ENCODE measurements at regions not wholly inside any gene's neighbourhood (a gene's known extent, or its start where the extent isn't known, plus 50 kb on each side); places are given as distances from the start of the nearest gene placed in this dataset.
"Not testable (repeated sequence)": the region's sequence is repeated elsewhere in the genome, so short reads cannot be mapped to it uniquely, and the experiment has no call there.

DNA sequence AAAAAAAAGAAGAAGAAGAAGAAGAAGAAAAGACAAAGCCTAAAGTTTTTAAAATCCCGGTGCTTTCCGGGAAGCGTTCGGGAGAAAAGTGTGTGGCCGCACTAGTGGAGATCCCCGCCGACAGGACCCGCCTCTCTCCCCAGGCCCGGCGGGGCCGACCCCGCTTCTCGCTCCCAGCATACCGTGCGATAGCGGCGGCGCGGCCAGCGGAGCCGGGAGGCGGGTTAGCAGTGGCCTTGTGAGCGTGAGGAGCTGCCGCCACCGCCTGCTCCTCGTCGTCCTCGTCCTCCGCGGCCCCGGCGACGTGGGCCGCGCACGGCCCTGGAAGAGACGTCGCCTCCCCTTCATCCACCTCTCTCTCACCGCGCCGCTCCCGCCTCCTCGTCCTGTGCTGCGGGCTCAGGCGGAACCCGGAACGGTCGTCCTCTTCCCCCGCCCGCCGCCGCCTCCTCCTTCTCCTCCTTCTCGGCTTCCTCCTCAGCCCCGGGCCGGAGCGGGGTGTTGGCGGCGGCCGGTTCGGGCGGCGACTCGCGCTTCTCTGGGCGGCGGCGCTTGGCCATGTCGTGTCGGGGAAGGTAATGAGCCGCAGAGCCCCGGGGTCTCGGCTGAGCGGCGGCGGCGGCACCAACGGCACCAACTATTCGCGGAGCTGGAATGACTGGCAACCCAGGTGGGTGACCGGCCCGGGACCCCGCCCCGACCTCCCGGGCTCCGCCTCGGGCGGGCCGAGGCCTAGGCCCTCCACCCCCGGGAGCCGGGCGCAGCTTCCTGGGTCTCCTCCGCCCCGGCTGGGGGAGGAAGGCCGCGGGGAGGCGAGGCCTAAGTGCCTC is 62.6 kb upstream of the CDR2 start:
- H3K36me3 ChIP-seq (ENCODE audit: control insufficient read depth in 4 of 4, insufficient read depth in 3 of 4, low read depth in 1 of 4, low read length in 3 of 4); H3K4me1 ChIP-seq (ENCODE audit: control insufficient read depth in 4 of 4, insufficient read depth in 4 of 4, low read length in 3 of 4); H3K27me3 ChIP-seq (ENCODE audit: control insufficient read depth in 4 of 4, insufficient read depth in 4 of 4, low read length in 3 of 4); H3K9me3 ChIP-seq (ENCODE audit: control insufficient read depth in 4 of 4, low read length in 3 of 4): not testable (repeated sequence)
- DNase-seq (ENCODE audit: low spot score) = peak; percentile 80
- WGBS = under 1% methylated on average over 95 of the region's 96 CpGs
- peak overlapping the region; percentile 66 to 76 for H3K9ac ChIP-seq (ENCODE audit: low read depth in 1 of 2, low read length in 2 of 2)
- peak overlapping the region; percentile 76 to 84 (median 77) for H3K4me3 ChIP-seq (ENCODE audit: low read depth in 1 of 3, low read length in 3 of 3)
- TF ChIP-seq YY1 (IDR thresholded peaks at IDR 0.05) (peak; percentile 41), RAD21 (IDR thresholded peaks at IDR 0.05) (peak in 1 of 2 donors; percentile 3)
- H3K27ac ChIP-seq (ENCODE audit: low read depth in 1 of 2, low read length in 2 of 2) = peak overlapping the region; percentile 90 to 92

DNA sequence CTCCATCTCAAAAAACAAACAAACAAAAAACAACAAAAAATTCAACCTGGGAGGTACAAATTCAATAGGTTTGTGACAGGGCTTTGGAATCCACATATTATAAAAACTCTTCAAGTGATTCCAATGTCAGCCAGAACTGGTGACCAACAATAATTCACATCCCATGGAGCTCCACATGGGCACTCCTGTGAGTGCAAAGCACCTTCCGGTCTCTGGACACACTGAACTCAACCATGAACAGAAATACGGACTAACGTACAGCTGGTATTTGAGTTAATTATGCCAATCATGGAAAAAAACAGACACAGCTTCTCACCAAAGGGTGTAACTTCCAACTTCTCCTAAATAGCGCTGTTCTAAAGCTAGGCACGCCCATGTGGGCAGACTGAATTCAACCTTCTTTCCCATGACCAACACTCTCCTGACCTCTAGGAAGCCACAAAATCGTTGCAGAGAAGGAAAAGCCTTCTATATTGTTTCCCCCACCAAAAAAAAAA is 62.0 kb upstream of the CDR2 start:
- H3K36me3 ChIP-seq (ENCODE audit: control insufficient read depth in 4 of 4, insufficient read depth in 3 of 4, low read depth in 1 of 4, low read length in 3 of 4); H3K27me3 ChIP-seq (ENCODE audit: control insufficient read depth in 4 of 4, insufficient read depth in 4 of 4, low read length in 3 of 4); H3K9me3 ChIP-seq (ENCODE audit: control insufficient read depth in 4 of 4, low read length in 3 of 4); H3K4me1 ChIP-seq (ENCODE audit: control insufficient read depth in 4 of 4, insufficient read depth in 4 of 4, low read length in 3 of 4); DNase-seq (ENCODE audit: low spot score): not testable (repeated sequence)
- Histone ChIP-seq H3K9ac (ENCODE audit: low read depth in 1 of 2, low read length in 2 of 2) (peak overlapping the region; percentile 66 to 76), H3K4me3 (ENCODE audit: low read depth in 1 of 3, low read length in 3 of 3) (peak overlapping the region in 2 of 3 donors; percentile 76 to 84), H3K27ac (ENCODE audit: low read depth in 1 of 2, low read length in 2 of 2) (peak overlapping the region in 1 of 2 donors; percentile 92)
- WGBS = 0% methylated on average over 4 of the region's 6 CpGs

DNA sequence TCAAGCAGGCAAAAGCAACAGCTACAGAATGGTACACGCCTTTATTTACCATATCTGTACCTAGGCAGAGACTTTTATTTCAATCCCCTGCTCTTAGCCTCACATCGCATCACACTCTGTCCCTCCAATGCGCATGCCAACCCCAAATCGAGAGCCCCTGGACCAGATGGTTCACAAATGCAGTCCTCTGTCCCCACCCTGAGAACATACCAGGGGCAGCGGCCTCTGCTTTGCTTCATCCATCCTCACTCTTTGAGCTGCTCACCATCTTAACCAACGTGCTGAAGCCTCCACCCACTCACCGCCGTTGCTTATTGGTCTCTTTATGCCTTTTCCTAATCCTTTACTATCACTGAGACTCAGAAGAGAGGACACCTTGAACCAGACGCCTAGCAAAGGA is 56.9 kb upstream of the CDR2 start:
- not testable (repeated sequence) for H3K9me3 ChIP-seq (ENCODE audit: control insufficient read depth in 4 of 4, low read length in 3 of 4); H3K27me3 ChIP-seq (ENCODE audit: control insufficient read depth in 4 of 4, insufficient read depth in 4 of 4, low read length in 3 of 4); H3K4me3 ChIP-seq (ENCODE audit: low read depth in 1 of 3, low read length in 3 of 3); DNase-seq (ENCODE audit: low spot score); H3K4me1 ChIP-seq (ENCODE audit: control insufficient read depth in 4 of 4, insufficient read depth in 4 of 4, low read length in 3 of 4); H3K9ac ChIP-seq (ENCODE audit: low read depth in 1 of 2, low read length in 2 of 2); H3K27ac ChIP-seq (ENCODE audit: low read depth in 1 of 2, low read length in 2 of 2)
- 92% methylated on average over 8 of the region's 9 CpGs for WGBS
- H3K36me3 ChIP-seq (ENCODE audit: control insufficient read depth in 4 of 4, insufficient read depth in 3 of 4, low read depth in 1 of 4, low read length in 3 of 4) = peaks cover 4 to 15% (median 10%) of the 10 kb centered on the region in 4 donors

DNA sequence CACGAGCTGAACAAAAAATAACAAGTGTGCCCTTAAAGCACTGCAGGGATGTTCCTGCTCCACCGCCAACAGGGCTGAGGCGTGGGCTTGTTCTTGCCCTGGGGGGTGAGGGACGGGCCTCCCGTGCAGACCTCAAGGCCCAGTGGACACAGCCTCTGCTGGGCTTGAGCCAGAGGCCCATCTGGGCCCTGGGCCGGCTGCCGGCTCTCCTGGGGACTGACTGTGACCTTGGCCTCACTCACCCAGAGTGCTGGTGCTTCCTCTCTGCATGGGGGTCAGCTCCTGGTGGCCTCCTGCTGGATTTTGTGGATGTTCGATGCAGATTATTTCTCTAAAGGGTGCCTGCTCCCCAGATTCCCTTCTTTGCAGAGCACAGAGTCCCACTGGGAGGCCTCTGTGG is 54.2 kb upstream of the CDR2 start:
- 75% methylated on average over 8 of the region's 8 CpGs for WGBS
- no peak overlapping the region for H3K27ac ChIP-seq (ENCODE audit: low read depth in 1 of 2, low read length in 2 of 2)
- H3K27me3 ChIP-seq (ENCODE audit: control insufficient read depth in 4 of 4, insufficient read depth in 4 of 4, low read length in 3 of 4) = no peaks in the 10 kb centered on the region
- H3K4me3 ChIP-seq (ENCODE audit: low read depth in 1 of 3, low read length in 3 of 3) = no peak overlapping the region
- no peaks in the 10 kb centered on the region for H3K9me3 ChIP-seq (ENCODE audit: control insufficient read depth in 4 of 4, low read length in 3 of 4)
- no peak overlapping the region for H3K9ac ChIP-seq (ENCODE audit: low read depth in 1 of 2, low read length in 2 of 2)
- DNase-seq (ENCODE audit: low spot score) = no peak
- H3K4me1 ChIP-seq (ENCODE audit: control insufficient read depth in 4 of 4, insufficient read depth in 4 of 4, low read length in 3 of 4) = peaks cover 0 to 7% (median 0%) of the 10 kb centered on the region in 4 donors
- peaks cover 6 to 19% (median 13%) of the 10 kb centered on the region in 4 donors for H3K36me3 ChIP-seq (ENCODE audit: control insufficient read depth in 4 of 4, insufficient read depth in 3 of 4, low read depth in 1 of 4, low read length in 3 of 4)
- TF ChIP-seq RAD21 (IDR thresholded peaks at IDR 0.05) (no peak), JUND (IDR thresholded peaks at IDR 0.05) (no peak), FOXA2 (IDR thresholded peaks at IDR 0.05) (no peak), RXRA (IDR thresholded peaks at IDR 0.05) (no peak), TAF1 (conservative IDR thresholded peaks at IDR 0.05) (no peak)
- TF ChIP-seq, protein P1, sequence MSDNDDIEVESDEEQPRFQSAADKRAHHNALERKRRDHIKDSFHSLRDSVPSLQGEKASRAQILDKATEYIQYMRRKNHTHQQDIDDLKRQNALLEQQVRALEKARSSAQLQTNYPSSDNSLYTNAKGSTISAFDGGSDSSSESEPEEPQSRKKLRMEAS (IDR thresholded peaks at IDR 0.05) = no peak
- TF ChIP-seq, protein P2, sequence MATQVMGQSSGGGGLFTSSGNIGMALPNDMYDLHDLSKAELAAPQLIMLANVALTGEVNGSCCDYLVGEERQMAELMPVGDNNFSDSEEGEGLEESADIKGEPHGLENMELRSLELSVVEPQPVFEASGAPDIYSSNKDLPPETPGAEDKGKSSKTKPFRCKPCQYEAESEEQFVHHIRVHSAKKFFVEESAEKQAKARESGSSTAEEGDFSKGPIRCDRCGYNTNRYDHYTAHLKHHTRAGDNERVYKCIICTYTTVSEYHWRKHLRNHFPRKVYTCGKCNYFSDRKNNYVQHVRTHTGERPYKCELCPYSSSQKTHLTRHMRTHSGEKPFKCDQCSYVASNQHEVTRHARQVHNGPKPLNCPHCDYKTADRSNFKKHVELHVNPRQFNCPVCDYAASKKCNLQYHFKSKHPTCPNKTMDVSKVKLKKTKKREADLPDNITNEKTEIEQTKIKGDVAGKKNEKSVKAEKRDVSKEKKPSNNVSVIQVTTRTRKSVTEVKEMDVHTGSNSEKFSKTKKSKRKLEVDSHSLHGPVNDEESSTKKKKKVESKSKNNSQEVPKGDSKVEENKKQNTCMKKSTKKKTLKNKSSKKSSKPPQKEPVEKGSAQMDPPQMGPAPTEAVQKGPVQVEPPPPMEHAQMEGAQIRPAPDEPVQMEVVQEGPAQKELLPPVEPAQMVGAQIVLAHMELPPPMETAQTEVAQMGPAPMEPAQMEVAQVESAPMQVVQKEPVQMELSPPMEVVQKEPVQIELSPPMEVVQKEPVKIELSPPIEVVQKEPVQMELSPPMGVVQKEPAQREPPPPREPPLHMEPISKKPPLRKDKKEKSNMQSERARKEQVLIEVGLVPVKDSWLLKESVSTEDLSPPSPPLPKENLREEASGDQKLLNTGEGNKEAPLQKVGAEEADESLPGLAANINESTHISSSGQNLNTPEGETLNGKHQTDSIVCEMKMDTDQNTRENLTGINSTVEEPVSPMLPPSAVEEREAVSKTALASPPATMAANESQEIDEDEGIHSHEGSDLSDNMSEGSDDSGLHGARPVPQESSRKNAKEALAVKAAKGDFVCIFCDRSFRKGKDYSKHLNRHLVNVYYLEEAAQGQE (IDR thresholded peaks at IDR 0.05) = no peak
